ENCODE measurements at regions not wholly inside any gene's neighbourhood (a gene's known extent, or its start where the extent isn't known, plus 50 kb on each side); places are given as distances from the start of the nearest gene placed in this dataset.
"Not testable (repeated sequence)": the region's sequence is repeated elsewhere in the genome, so short reads cannot be mapped to it uniquely, and the experiment has no call there.

- peaks cover 3% of the 10 kb centered on the region for H3K27me3 Mint-ChIP-seq (ENCODE audit: unreplicated experiment)
- peaks cover 3% of the 10 kb centered on the region for H3K9me3 Mint-ChIP-seq (ENCODE audit: unreplicated experiment)
- H3K4me3 Mint-ChIP-seq (ENCODE audit: unreplicated experiment) = no peak overlapping the region
- no peak for DNase-seq (ENCODE audit: extremely low spot score, unreplicated experiment)
- H3K27ac Mint-ChIP-seq (ENCODE audit: unreplicated experiment) = no peak overlapping the region
- no peak for TF ChIP-seq CTCF (IDR thresholded peaks at IDR 0.05)
- H3K36me3 Mint-ChIP-seq (ENCODE audit: unreplicated experiment) = no peaks in the 10 kb centered on the region
- peaks cover 12% of the 10 kb centered on the region for H3K4me1 Mint-ChIP-seq (ENCODE audit: unreplicated experiment)
Measured at GRCh38 chr4:158444621-158445020, 77.1 kb upstream of the RXFP1 start.

GRCh38 chr4:158446106-158446505 lies 75.6 kb upstream of the RXFP1 start:
- Mint-ChIP-seq H3K4me3 (ENCODE audit: unreplicated experiment) (no peak overlapping the region), H3K4me1 (ENCODE audit: unreplicated experiment) (peaks cover 12% of the 10 kb centered on the region)

GRCh38 chr4:158450741-158451140 lies 70.9 kb upstream of the RXFP1 start:
- H3K27me3 Mint-ChIP-seq (ENCODE audit: unreplicated experiment) = peaks cover 25% of the 10 kb centered on the region
- H3K27ac Mint-ChIP-seq (ENCODE audit: unreplicated experiment) = no peak overlapping the region
- H3K4me3 Mint-ChIP-seq (ENCODE audit: unreplicated experiment) = no peak overlapping the region
- no peaks in the 10 kb centered on the region for H3K36me3 Mint-ChIP-seq (ENCODE audit: unreplicated experiment)
- DNase-seq (ENCODE audit: extremely low spot score, unreplicated experiment) = no peak
- no peak for TF ChIP-seq CTCF (IDR thresholded peaks at IDR 0.05)
- H3K9me3 Mint-ChIP-seq (ENCODE audit: unreplicated experiment) = peaks cover 11% of the 10 kb centered on the region
- H3K4me1 Mint-ChIP-seq (ENCODE audit: unreplicated experiment) = peaks cover 4% of the 10 kb centered on the region

More at GRCh38 chr4:158446106-158446505, 75.6 kb upstream of the RXFP1 start:
- no peak for DNase-seq (ENCODE audit: extremely low spot score, unreplicated experiment)
- Mint-ChIP-seq H3K27me3 (ENCODE audit: unreplicated experiment) (peaks cover 6% of the 10 kb centered on the region), H3K36me3 (ENCODE audit: unreplicated experiment) (no peaks in the 10 kb centered on the region), H3K9me3 (ENCODE audit: unreplicated experiment) (no peaks in the 10 kb centered on the region), H3K27ac (ENCODE audit: unreplicated experiment) (no peak overlapping the region)
- no peak for TF ChIP-seq CTCF (IDR thresholded peaks at IDR 0.05)

- not testable (repeated sequence) for H3K4me1 Mint-ChIP-seq (ENCODE audit: unreplicated experiment); H3K36me3 Mint-ChIP-seq (ENCODE audit: unreplicated experiment); H3K4me3 Mint-ChIP-seq (ENCODE audit: unreplicated experiment); DNase-seq (ENCODE audit: extremely low spot score, unreplicated experiment); H3K27ac Mint-ChIP-seq (ENCODE audit: unreplicated experiment)
- H3K9me3 Mint-ChIP-seq (ENCODE audit: unreplicated experiment) = peaks cover 20% of the 10 kb centered on the region
- peaks cover 25% of the 10 kb centered on the region for H3K27me3 Mint-ChIP-seq (ENCODE audit: unreplicated experiment)
Measured at GRCh38 chr4:158452116-158452515, 69.6 kb upstream of the RXFP1 start.

GRCh38 chr4:158458271-158458895 lies 63.3 kb upstream of the RXFP1 start:
- Mint-ChIP-seq H3K4me3 (ENCODE audit: unreplicated experiment) (no peak overlapping the region), H3K27ac (ENCODE audit: unreplicated experiment) (no peak overlapping the region), H3K4me1 (ENCODE audit: unreplicated experiment) (no peaks in the 10 kb centered on the region)

More at GRCh38 chr4:158458271-158458895, 63.3 kb upstream of the RXFP1 start:
- no peak for TF ChIP-seq CTCF (IDR thresholded peaks at IDR 0.05)
- no peaks in the 10 kb centered on the region for H3K36me3 Mint-ChIP-seq (ENCODE audit: unreplicated experiment)
- peaks cover 21% of the 10 kb centered on the region for H3K9me3 Mint-ChIP-seq (ENCODE audit: unreplicated experiment)
- peaks cover 34% of the 10 kb centered on the region for H3K27me3 Mint-ChIP-seq (ENCODE audit: unreplicated experiment)
- no peak for DNase-seq (ENCODE audit: extremely low spot score, unreplicated experiment)

All from osteocyte (in vitro differentiated cells).